Neutrophil (primary cell): ENCODE measurements at regions not wholly inside any gene's neighbourhood (a gene's known extent, or its start where the extent isn't known, plus 50 kb on each side); places are given as distances from the start of the nearest gene placed in this dataset.

Source experiments
- H3K27ac ChIP-seq: fragments of 200-600 bp; sonication (generic); 2 replicates; pipeline ENCODE4 v1.5.1; 2016; ENCODE audit warnings: mild to moderate bottlenecking, moderate library complexity
- H3K27me3 ChIP-seq: fragments of 200-600 bp; sonication (generic); 2 replicates; pipeline ENCODE4 v1.6.0; 2016; ENCODE audit warnings: mild to moderate bottlenecking
- H3K36me3 ChIP-seq: fragments of 200-600 bp; sonication (generic); 2 replicates; pipeline ENCODE4 v1.5.1; 2017
- H3K4me1 ChIP-seq, 2 experiments: fragments of 200-600 bp in 1 of 2; sonication (generic) in 1 of 2; 1 replicate in 1 of 2; 2 replicates in 1 of 2; pipeline versions ENCODE4 v1.5.1 to v1.6.1; 2013 to 2016; ENCODE audit warnings: low read depth in 1 of 2, low read length in 1 of 2, mild to moderate bottlenecking in 1 of 2, moderate library complexity in 1 of 2; ENCODE audit not compliant: control insufficient read depth in 1 of 2, insufficient read depth in 1 of 2
- H3K4me3 ChIP-seq, 2 experiments: fragments of 200-600 bp in 1 of 2; sonication (generic) in 1 of 2; 1 replicate in 1 of 2; 2 replicates in 1 of 2; pipeline ENCODE4 v1.5.1; 2013 to 2016; ENCODE audit warnings: low read depth in 1 of 2, low read length in 1 of 2, mild to moderate bottlenecking in 1 of 2, moderate library complexity in 1 of 2
- H3K9me3 ChIP-seq: fragments of 200-600 bp; sonication (generic); 2 replicates; pipeline ENCODE4 v1.5.1; 2016
- TF ChIP-seq, protein P1 (sequence below): fragments of 200-600 bp; sonication (generic); IDR thresholded peaks from 2 replicates; pipeline ENCODE4 v1.5.1; 2016; ENCODE audit warnings: antibody characterized with exemption

DNA sequence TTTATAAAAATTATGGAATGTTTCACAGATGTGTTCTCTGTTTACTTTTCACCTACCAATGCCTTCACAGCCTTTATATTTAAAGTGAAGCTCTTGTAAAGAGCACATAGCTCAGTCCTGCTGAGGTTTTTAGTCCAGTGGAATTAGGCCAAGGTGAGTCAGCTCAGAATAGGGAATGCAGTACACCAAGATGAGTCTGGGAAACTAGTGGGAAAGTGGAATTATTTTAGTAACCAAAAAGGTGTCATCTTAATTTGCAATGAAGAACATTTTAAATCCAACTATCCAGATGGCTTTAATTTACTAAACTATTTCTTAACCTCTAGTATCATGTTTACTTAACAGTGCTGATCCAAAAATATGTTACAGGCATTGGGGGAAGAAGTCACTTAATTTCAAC, 236.3 kb upstream of the CTBP2 start:
- TF ChIP-seq, protein P1, sequence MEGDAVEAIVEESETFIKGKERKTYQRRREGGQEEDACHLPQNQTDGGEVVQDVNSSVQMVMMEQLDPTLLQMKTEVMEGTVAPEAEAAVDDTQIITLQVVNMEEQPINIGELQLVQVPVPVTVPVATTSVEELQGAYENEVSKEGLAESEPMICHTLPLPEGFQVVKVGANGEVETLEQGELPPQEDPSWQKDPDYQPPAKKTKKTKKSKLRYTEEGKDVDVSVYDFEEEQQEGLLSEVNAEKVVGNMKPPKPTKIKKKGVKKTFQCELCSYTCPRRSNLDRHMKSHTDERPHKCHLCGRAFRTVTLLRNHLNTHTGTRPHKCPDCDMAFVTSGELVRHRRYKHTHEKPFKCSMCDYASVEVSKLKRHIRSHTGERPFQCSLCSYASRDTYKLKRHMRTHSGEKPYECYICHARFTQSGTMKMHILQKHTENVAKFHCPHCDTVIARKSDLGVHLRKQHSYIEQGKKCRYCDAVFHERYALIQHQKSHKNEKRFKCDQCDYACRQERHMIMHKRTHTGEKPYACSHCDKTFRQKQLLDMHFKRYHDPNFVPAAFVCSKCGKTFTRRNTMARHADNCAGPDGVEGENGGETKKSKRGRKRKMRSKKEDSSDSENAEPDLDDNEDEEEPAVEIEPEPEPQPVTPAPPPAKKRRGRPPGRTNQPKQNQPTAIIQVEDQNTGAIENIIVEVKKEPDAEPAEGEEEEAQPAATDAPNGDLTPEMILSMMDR, result no peak

DNA sequence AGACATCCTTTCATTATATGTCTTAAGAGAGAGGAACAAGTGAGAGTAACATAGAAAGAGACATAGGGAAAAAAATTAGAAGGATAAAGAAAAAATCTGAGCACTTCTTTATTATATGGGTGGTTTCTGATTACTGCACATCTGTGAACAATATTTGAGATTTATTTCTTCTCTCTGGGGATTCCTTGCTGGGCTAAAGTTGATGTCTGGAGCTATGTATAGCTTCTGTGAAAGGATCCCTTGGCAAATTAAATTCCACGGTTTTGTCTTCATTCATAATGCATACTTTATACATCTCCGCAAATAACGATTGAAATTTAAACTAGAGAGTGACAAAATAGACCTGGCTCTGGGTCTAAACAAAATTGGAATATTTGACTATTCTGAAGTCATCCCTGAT, 232.2 kb upstream of the CTBP2 start:
- no peaks in the 10 kb centered on the region for H3K36me3 ChIP-seq
- no peaks in the 10 kb centered on the region for H3K27me3 ChIP-seq
- H3K27ac ChIP-seq, result no peak overlapping the region
- no peaks in the 10 kb centered on the region for H3K4me1 ChIP-seq
- H3K9me3 ChIP-seq, result peaks cover 3% of the 10 kb centered on the region
- TF ChIP-seq, protein P1, result no peak
- H3K4me3 ChIP-seq, result no peak overlapping the region

More for the DNA sequence above, 236.3 kb upstream of the CTBP2 start:
- Histone ChIP-seq H3K27me3 (no peaks in the 10 kb centered on the region), H3K36me3 (no peaks in the 10 kb centered on the region), H3K27ac (no peak overlapping the region), H3K4me1 (no peaks in the 10 kb centered on the region), H3K4me3 (no peak overlapping the region), H3K9me3 (peaks cover 3% of the 10 kb centered on the region)

DNA sequence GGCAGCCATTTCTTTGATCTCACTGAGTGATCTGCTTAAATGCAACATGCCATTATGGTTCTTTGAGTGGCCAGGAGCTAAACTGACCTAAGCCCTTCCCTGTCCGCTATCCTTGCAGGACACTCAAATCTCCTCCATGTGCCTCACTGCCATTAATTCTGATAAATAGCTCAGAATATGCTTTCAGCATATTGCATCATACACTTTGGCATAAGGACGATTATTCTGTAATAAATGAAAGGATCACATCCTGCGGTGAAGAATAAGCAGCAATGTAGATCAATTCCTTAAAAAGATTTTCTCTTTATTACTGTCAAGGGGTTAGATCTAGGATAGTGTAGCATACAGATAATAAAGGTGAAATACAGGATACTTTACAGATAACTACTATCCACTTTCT, 231.8 kb upstream of the CTBP2 start:
- Histone ChIP-seq H3K36me3 (no peaks in the 10 kb centered on the region), H3K4me3 (no peak overlapping the region), H3K27ac (no peak overlapping the region), H3K27me3 (no peaks in the 10 kb centered on the region), H3K9me3 (peaks cover 3% of the 10 kb centered on the region), H3K4me1 (no peaks in the 10 kb centered on the region)
- TF ChIP-seq, protein P1, result no peak

DNA sequence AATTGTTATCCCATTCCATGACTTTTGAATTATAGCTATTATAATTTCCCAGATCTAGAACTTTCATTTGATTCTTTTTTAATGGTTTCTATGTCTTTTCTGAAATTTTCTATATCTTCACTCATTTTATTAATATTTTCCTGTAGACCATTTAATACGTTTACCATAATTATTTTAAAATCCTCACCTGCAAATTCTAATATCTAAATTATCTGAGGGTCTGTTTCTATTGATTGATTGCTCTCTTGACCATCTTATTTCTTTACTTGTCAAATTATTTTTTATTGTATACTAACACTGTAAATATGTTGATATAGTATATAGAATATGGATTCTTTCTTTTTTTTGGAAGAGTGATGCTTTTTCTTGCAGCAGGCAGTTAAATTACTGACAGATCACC, 229.3 kb upstream of the CTBP2 start:
- H3K4me3 ChIP-seq, result no peak overlapping the region
- TF ChIP-seq, protein P1, result no peak
- H3K27ac ChIP-seq, result no peak overlapping the region
- H3K36me3 ChIP-seq, result no peaks in the 10 kb centered on the region
- no peaks in the 10 kb centered on the region for H3K4me1 ChIP-seq
- no peaks in the 10 kb centered on the region for H3K27me3 ChIP-seq
- H3K9me3 ChIP-seq, result peaks cover 3% of the 10 kb centered on the region

DNA sequence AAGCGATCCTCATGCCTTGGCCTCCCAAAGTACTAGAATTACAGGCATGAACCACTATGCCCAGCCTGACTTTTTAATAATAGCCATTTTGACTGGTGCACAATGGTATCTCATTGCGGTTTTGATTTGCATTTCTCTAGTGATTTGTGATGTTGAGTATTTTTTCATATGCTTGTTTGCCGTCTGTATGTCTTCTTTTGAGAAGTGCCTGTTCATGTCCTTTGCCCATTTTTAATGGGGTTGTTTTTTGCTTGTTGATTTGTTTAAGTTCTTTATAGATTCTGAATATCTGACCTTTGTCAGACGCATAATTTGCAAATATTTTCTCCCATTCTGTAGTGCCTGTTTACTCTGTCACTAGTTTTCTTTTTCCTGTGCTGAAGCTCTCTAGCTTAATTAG, 219.2 kb upstream of the CTBP2 start:
- TF ChIP-seq, protein P1, result no peak
- Histone ChIP-seq H3K27ac (no peak overlapping the region), H3K27me3 (no peaks in the 10 kb centered on the region), H3K36me3 (no peaks in the 10 kb centered on the region), H3K9me3 (no peaks in the 10 kb centered on the region), H3K4me1 (no peaks in the 10 kb centered on the region), H3K4me3 (no peak overlapping the region)

DNA sequence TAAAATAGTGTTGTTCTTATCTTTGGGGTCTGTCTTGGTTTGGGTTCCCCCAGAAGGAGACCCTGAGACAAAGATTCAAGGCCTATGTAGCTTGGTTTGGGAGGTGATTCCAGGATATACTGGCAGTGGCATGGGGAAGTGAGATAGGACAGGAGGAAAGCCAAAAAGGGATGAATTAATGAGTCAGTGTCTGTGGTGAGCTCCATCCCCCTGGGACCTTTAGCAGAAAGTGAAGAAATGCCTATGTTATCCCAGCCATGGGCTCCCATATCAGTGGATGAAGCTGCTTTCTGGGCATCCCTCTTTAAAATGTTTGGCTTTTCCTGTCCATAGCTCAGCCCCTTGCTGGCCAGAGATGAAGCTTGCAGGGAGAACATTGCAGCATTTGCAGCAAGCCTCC, 217.0 kb upstream of the CTBP2 start:
- TF ChIP-seq, protein P1, result no peak
- no peaks in the 10 kb centered on the region for H3K27me3 ChIP-seq
- H3K27ac ChIP-seq, result no peak overlapping the region
- H3K4me1 ChIP-seq, result no peaks in the 10 kb centered on the region
- H3K36me3 ChIP-seq, result no peaks in the 10 kb centered on the region
- H3K4me3 ChIP-seq, result no peak overlapping the region
- no peaks in the 10 kb centered on the region for H3K9me3 ChIP-seq
